ENCODE measurements at regions not wholly inside any gene's neighbourhood (a gene's known extent, or its start where the extent isn't known, plus 50 kb on each side); places are given as distances from the start of the nearest gene placed in this dataset.

DNA sequence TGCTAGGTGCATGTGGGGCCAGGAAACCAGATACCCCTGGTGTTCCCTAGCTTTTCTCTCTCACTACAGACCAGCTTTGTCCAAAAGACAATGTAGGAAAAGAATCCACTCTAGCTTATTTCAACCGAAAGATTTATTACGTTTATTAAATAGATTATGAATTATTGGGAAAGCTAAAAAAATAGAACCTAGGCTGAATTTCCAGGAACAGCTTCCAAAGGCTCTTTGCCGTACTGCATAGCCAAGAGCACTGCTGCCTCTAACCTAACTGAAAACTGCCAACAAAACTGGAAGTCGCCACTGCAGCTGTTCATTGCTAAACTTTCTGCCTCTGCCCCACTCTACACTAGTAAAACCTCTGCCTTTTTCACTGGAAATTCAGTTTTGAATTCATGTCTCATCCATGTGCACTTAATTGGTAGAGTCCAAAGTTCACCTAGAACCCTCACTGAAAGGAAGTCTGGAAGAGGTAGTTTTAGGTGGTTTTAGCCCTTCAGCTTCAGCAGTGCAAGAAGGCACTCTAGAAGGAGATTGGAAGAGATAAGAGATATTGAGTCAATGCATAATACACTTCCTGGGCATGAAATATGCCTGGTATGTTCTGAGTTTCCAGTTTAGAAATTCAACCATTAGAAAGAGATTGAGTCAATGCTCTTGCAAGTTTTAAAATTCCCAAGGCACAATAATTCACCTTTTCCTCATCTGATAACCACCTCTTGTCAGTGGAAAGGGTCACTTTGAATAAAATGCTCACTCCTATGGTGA, 927.9 kb downstream of the MAT2B start:
- TF ChIP-seq POLR2AphosphoS5 (IDR thresholded peaks at IDR 0.05) (no peak), EP300 (IDR thresholded peaks at IDR 0.05; ENCODE audit: low read depth) (no peak)

All from transverse colon (tissue), 3 donors.